CD4-positive, alpha-beta T cell (primary cell): ENCODE measurements at regions not wholly inside any gene's neighbourhood (a gene's known extent, or its start where the extent isn't known, plus 50 kb on each side); places are given as distances from the start of the nearest gene placed in this dataset.

Experiments
- ATAC-seq: fragments of 200-7000 bp; cut with Tn5 transposase; one replicate; pipeline ENCODE4 v1.10.0; 2022; ENCODE audit warnings: mild to moderate bottlenecking; ENCODE audit not compliant: poor library complexity
- CTCF ChIA-PET: fragments of 350-600 bp; sonication (Branson Sonifier 250); formaldehyde crosslinking; loops from one replicate; lab custom pipeline; 2021; ENCODE audit warnings: antibody characterized with exemption, inconsistent platforms; lab: Charles Lee
- POLR2A ChIA-PET: fragments of 350-600 bp; sonication (Branson Sonifier 250); formaldehyde crosslinking; loops from one replicate; lab custom pipeline; 2021; ENCODE audit warnings: antibody characterized with exemption, inconsistent platforms; lab: Charles Lee
- DNase-seq, 14 experiments: peaks; one replicate each; pipeline ENCODE4 v3.0.0-alpha.2; 2013 to 2020; ENCODE audit warnings: mixed read lengths in 2 of 14
- H3K27ac ChIP-seq, 2 donors: one replicate each; pipeline versions ENCODE4 v1.5.1 to v1.7.0; 2013; ENCODE audit warnings: low read length in 2 of 2, low read depth in 1 of 2, mild to moderate bottlenecking in 1 of 2
- H3K27me3 ChIP-seq, 2 experiments: 1 replicate in 1 of 2; 2 replicates in 1 of 2; pipeline versions ENCODE4 v1.6.1 to v1.7.0; 2013; ENCODE audit warnings: low read length in 2 of 2, control low read depth in 1 of 2, mild to moderate bottlenecking in 1 of 2, moderate library complexity in 1 of 2; ENCODE audit not compliant: insufficient read depth in 2 of 2, control insufficient read depth in 1 of 2
- H3K36me3 ChIP-seq: one replicate; pipeline ENCODE4 v1.6.1; 2013; ENCODE audit warnings: low read length, control low read depth; ENCODE audit not compliant: insufficient read depth
- H3K4me1 ChIP-seq: one replicate; pipeline ENCODE4 v1.6.1; 2013; ENCODE audit warnings: low read length, control low read depth; ENCODE audit not compliant: insufficient read depth
- H3K4me3 ChIP-seq: one replicate; pipeline ENCODE4 v1.5.1; 2013; ENCODE audit warnings: mild to moderate bottlenecking, low read length, moderate library complexity
- H3K9me3 ChIP-seq, 2 experiments: 1 replicate in 1 of 2; 2 replicates in 1 of 2; pipeline versions ENCODE4 v1.6.1 to v1.7.0; 2013; ENCODE audit warnings: low read length in 2 of 2, mild to moderate bottlenecking in 2 of 2, control low read depth in 1 of 2, moderate library complexity in 1 of 2; ENCODE audit not compliant: control insufficient read depth in 1 of 2, insufficient read depth in 1 of 2
- H3K27ac Mint-ChIP-seq: one replicate; pipeline ENCODE4 v1.8.0; 2020; ENCODE audit warnings: mixed read lengths
- H3K27me3 Mint-ChIP-seq: one replicate; pipeline ENCODE4 v1.8.0; 2021; ENCODE audit warnings: mixed read lengths
- H3K36me3 Mint-ChIP-seq: one replicate; pipeline ENCODE4 v1.8.0; 2021; ENCODE audit warnings: low read depth, mixed read lengths
- H3K4me1 Mint-ChIP-seq: one replicate; pipeline ENCODE4 v1.8.0; 2021; ENCODE audit warnings: low read depth, mixed read lengths
- H3K4me3 Mint-ChIP-seq: one replicate; pipeline ENCODE4 v1.8.0; 2020; ENCODE audit warnings: mild to moderate bottlenecking, mixed read lengths
- H3K9me3 Mint-ChIP-seq: one replicate; pipeline ENCODE4 v1.8.0; 2020; ENCODE audit warnings: mixed read lengths
- CTCF ChIP-seq: fragments of 200-600 bp; IDR thresholded peaks from one replicate; pipeline ENCODE4 v1.8.0; 2022; ENCODE audit warnings: antibody characterized with exemption, mild to moderate bottlenecking
- intact Hi-C, 2 experiments: fragments of 100-400 bp; cut with DNase I in 1 of 2; cut with micrococcal nuclease in 1 of 2; formaldehyde crosslinking; loops; one replicate each; pipeline versions ENCODE4 v1.15.1 to v1.9.0; 2023 to 2025; cut with DNase I, micrococcal nuclease

- ChIA-PET POLR2A (no interaction called here), CTCF (interaction anchor here (0.7 kb wide), 1 partner anchor 44 kb away, joined by 3 read pairs; no protein-coding TSS in a partner anchor)
- Histone ChIP-seq H3K4me1 (peaks cover 19% of the 10 kb centered on the region), H3K27me3 (no peaks in the 10 kb centered on the region), H3K9me3 (no peaks in the 10 kb centered on the region), H3K4me3 (no peak overlapping the region), H3K36me3 (peaks cover 2% of the 10 kb centered on the region), H3K27ac (no peak overlapping the region)
- Mint-ChIP-seq H3K9me3 (no peaks in the 10 kb centered on the region), H3K27me3 (no peaks in the 10 kb centered on the region), H3K4me3 (no peak overlapping the region), H3K4me1 (peaks cover 40% of the 10 kb centered on the region), H3K36me3 (peaks cover 27% of the 10 kb centered on the region), H3K27ac (peak overlapping the region; percentile 43)
- DNase-seq (no peak), ATAC-seq (no peak)
- TF ChIP-seq CTCF: no peak
- intact Hi-C loops: loop anchor here in 1 of 2 experiments (2.0 to 10.0 kb wide), 2 partner anchors 106 to 570 kb away; partner anchors contain the start of gene ELP6
Measured at GRCh38 chr3:48084929-48085328, 68.7 kb upstream of the MAP4 start.

GRCh38 chr3:48084170-48084569 is 68.0 kb upstream of the MAP4 start:
- no peaks in the 10 kb centered on the region for H3K27me3 ChIP-seq
- Mint-ChIP-seq H3K9me3 (no peaks in the 10 kb centered on the region), H3K4me1 (peaks cover 37% of the 10 kb centered on the region), H3K4me3 (no peak overlapping the region), H3K27ac (peak overlapping the region; percentile 43), H3K36me3 (peaks cover 28% of the 10 kb centered on the region), H3K27me3 (no peaks in the 10 kb centered on the region)
- H3K9me3 ChIP-seq: no peaks in the 10 kb centered on the region
- H3K4me3 ChIP-seq: no peak overlapping the region
- H3K27ac ChIP-seq: no peak overlapping the region
- TF ChIP-seq CTCF: no peak
- intact Hi-C loops: loop anchor here in 1 of 2 experiments (2.0 to 10.0 kb wide), 2 partner anchors 107 to 569 kb away; partner anchors contain the start of gene ELP6
- ChIA-PET CTCF (no interaction called here), POLR2A (no interaction called here)
- H3K36me3 ChIP-seq: peaks cover 2% of the 10 kb centered on the region
- ATAC-seq (no peak), DNase-seq (no peak)
- peaks cover 13% of the 10 kb centered on the region for H3K4me1 ChIP-seq

- Mint-ChIP-seq H3K27ac (no peak overlapping the region), H3K4me3 (no peak overlapping the region)
- CTCF ChIA-PET: no interaction called here
Measured at GRCh38 chr3:48082580-48083184, 66.5 kb upstream of the MAP4 start.

More at GRCh38 chr3:48082580-48083184, 66.5 kb upstream of the MAP4 start:
- Mint-ChIP-seq H3K27me3 (no peaks in the 10 kb centered on the region), H3K4me1 (peaks cover 31% of the 10 kb centered on the region), H3K36me3 (peaks cover 21% of the 10 kb centered on the region), H3K9me3 (no peaks in the 10 kb centered on the region)
- H3K27ac ChIP-seq: no peak overlapping the region
- H3K4me3 ChIP-seq: no peak overlapping the region
- no peaks in the 10 kb centered on the region for H3K9me3 ChIP-seq
- H3K27me3 ChIP-seq: no peaks in the 10 kb centered on the region
- ATAC-seq (no peak), DNase-seq (no peak)
- H3K36me3 ChIP-seq: peaks cover 2% of the 10 kb centered on the region
- peaks cover 6% of the 10 kb centered on the region for H3K4me1 ChIP-seq
- POLR2A ChIA-PET: no interaction called here
- no peak for TF ChIP-seq CTCF
- intact Hi-C loops: loop anchor here in 1 of 2 experiments (10.0 kb wide), 1 partner anchor 568 kb away; the partner anchor contains the start of gene ELP6
